ENCODE measurements at regions not wholly inside any gene's neighbourhood (a gene's known extent, or its start where the extent isn't known, plus 50 kb on each side); places are given as distances from the start of the nearest gene placed in this dataset.

DNA sequence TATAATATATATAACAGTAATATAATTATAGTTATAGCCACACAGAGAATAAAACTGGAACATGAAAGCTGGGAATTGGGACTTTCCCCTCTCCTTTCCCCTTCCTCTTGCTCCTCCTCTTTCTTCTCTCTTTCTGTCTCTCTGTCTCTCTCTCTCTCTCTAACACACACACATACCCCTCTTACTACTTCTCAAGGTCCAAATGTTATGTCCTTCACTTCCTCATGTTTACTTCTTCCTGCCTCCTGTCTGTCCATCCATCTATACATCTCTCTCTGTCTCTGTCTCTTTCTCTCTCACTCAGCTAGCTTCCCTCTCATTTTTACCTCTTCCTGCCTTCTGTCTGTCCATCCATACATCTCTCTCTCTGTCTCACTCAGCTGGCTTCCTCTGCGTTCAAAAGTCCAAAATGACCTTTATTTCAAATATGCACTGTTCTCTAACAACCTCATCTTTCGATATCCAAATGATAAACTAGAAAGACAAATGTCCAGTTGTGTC, 261.1 kb downstream of the SIPA1L2 start:
- TF ChIP-seq POLR2A (IDR thresholded peaks at IDR 0.05): no peak
- no peak for TF ChIP-seq CTCF (IDR thresholded peaks at IDR 0.05)
